WTC11 (cell line): ENCODE measurements at regions not wholly inside any gene's neighbourhood (a gene's known extent, or its start where the extent isn't known, plus 50 kb on each side); places are given as distances from the start of the nearest gene placed in this dataset.

Experiments used
- TF ChIP-seq, protein P1 (sequence below): fragments of 200-600 bp; IDR thresholded peaks from 2 replicates; pipeline ENCODE4 v1.8.0; 2022; ENCODE audit warnings: antibody characterized with exemption
- TF ChIP-seq, protein P2 (sequence below): sonication (generic); formaldehyde crosslinking; conservative IDR thresholded peaks from 2 replicates; pipeline ENCODE4 v1.8.1; 2023; ENCODE audit warnings: mild to moderate bottlenecking, low read depth, missing genetic modification reagents, moderate library complexity
- TF ChIP-seq, protein P3 (sequence below): sonication (generic); formaldehyde crosslinking; IDR thresholded peaks from 2 replicates; pipeline ENCODE4 v1.8.1; 2022; ENCODE audit warnings: missing genetic modification reagents, borderline replicate concordance

DNA sequence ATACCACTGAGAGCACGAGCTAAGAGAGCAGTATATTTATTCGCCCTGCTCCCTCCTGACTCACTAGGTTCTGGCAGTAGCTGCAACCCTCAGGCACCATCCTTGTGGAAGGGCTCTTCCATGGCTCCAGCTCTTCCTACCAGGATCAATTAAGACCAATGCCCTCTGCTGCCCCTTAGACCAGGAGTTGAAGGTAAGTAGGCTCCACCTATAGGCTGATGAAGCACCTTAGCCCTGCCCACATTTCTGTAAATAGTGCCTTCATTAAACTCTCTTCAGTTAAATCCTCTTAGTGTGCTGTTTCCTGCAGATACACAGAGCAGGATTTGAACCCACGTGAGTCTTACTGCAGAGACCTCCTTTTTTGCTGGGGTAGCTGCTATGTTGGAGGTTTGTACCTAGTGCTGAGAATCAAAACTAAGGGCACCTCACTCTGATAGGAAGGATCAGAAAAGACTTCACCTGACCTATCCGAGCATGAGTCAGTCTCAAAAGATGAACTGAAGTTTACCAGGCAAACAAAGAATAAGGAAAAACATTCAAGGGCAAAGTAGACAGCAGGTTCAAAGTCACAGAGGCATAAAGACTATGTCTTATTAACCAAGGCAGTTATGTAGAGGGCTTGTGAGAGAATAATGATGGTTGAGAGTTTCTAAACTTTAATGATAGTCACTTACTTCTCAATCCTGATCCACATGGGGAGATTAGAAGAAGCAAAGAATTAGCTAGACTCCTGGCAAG lies 56.9 kb upstream of the BEND6 start:
- TF ChIP-seq, protein P1, sequence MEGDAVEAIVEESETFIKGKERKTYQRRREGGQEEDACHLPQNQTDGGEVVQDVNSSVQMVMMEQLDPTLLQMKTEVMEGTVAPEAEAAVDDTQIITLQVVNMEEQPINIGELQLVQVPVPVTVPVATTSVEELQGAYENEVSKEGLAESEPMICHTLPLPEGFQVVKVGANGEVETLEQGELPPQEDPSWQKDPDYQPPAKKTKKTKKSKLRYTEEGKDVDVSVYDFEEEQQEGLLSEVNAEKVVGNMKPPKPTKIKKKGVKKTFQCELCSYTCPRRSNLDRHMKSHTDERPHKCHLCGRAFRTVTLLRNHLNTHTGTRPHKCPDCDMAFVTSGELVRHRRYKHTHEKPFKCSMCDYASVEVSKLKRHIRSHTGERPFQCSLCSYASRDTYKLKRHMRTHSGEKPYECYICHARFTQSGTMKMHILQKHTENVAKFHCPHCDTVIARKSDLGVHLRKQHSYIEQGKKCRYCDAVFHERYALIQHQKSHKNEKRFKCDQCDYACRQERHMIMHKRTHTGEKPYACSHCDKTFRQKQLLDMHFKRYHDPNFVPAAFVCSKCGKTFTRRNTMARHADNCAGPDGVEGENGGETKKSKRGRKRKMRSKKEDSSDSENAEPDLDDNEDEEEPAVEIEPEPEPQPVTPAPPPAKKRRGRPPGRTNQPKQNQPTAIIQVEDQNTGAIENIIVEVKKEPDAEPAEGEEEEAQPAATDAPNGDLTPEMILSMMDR, result no peak
- TF ChIP-seq, protein P2, sequence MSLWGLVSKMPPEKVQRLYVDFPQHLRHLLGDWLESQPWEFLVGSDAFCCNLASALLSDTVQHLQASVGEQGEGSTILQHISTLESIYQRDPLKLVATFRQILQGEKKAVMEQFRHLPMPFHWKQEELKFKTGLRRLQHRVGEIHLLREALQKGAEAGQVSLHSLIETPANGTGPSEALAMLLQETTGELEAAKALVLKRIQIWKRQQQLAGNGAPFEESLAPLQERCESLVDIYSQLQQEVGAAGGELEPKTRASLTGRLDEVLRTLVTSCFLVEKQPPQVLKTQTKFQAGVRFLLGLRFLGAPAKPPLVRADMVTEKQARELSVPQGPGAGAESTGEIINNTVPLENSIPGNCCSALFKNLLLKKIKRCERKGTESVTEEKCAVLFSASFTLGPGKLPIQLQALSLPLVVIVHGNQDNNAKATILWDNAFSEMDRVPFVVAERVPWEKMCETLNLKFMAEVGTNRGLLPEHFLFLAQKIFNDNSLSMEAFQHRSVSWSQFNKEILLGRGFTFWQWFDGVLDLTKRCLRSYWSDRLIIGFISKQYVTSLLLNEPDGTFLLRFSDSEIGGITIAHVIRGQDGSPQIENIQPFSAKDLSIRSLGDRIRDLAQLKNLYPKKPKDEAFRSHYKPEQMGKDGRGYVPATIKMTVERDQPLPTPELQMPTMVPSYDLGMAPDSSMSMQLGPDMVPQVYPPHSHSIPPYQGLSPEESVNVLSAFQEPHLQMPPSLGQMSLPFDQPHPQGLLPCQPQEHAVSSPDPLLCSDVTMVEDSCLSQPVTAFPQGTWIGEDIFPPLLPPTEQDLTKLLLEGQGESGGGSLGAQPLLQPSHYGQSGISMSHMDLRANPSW (CRISPR knock-in tag), result no peak
- TF ChIP-seq, protein P3, sequence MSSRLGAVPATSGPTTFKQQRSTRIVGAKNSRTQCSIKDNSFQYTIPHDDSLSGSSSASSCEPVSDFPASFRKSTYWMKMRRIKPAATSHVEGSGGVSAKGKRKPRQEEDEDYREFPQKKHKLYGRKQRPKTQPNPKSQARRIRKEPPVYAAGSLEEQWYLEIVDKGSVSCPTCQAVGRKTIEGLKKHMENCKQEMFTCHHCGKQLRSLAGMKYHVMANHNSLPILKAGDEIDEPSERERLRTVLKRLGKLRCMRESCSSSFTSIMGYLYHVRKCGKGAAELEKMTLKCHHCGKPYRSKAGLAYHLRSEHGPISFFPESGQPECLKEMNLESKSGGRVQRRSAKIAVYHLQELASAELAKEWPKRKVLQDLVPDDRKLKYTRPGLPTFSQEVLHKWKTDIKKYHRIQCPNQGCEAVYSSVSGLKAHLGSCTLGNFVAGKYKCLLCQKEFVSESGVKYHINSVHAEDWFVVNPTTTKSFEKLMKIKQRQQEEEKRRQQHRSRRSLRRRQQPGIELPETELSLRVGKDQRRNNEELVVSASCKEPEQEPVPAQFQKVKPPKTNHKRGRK (CRISPR knock-in tag), result no peak
